ENCODE measurements at regions not wholly inside any gene's neighbourhood (a gene's known extent, or its start where the extent isn't known, plus 50 kb on each side); places are given as distances from the start of the nearest gene placed in this dataset.
"Not testable (repeated sequence)": the region's sequence is repeated elsewhere in the genome, so short reads cannot be mapped to it uniquely, and the experiment has no call there.

- no peak for DNase-seq
Observed at GRCh38 chr2:192827735-192828134, 633.0 kb upstream of the TMEFF2 start.

- DNase-seq: no peak
Observed at GRCh38 chr2:192814376-192814775, 619.6 kb upstream of the TMEFF2 start.

GRCh38 chr2:192813341-192813740 is 618.6 kb upstream of the TMEFF2 start:
- no peak for DNase-seq

GRCh38 chr2:192809173-192809572 is 614.4 kb upstream of the TMEFF2 start:
- DNase-seq: no peak

GRCh38 chr2:192783643-192784042 is 588.9 kb upstream of the TMEFF2 start:
- no peak for DNase-seq

GRCh38 chr2:192775459-192776262 is 580.9 kb upstream of the TMEFF2 start:
- no peak for DNase-seq

GRCh38 chr2:192775011-192775410 is 580.3 kb upstream of the TMEFF2 start:
- no peak for DNase-seq

GRCh38 chr2:192773044-192773443 is 578.3 kb upstream of the TMEFF2 start:
- DNase-seq: no peak

- peak; percentile 41 to 76 for DNase-seq
Observed at GRCh38 chr2:192749611-192750200, 555.0 kb upstream of the TMEFF2 start.

- DNase-seq: peak in 1 of 2 experiments; percentile 11
Observed at GRCh38 chr2:192741889-192742288, 547.2 kb upstream of the TMEFF2 start.

- DNase-seq: no peak
Observed at GRCh38 chr2:192735447-192735846, 540.7 kb upstream of the TMEFF2 start.

GRCh38 chr2:192729369-192729768 is 534.6 kb upstream of the TMEFF2 start:
- peak in 1 of 2 experiments; percentile 16 for DNase-seq

GRCh38 chr2:192725991-192726390 is 531.3 kb upstream of the TMEFF2 start:
- DNase-seq: no peak

GRCh38 chr2:192719629-192720028 is 524.9 kb upstream of the TMEFF2 start:
- no peak for DNase-seq

- DNase-seq: no peak
Observed at GRCh38 chr2:192718340-192718739, 523.6 kb upstream of the TMEFF2 start.

- no peak for DNase-seq
Observed at GRCh38 chr2:192700934-192701333, 506.2 kb upstream of the TMEFF2 start.

- DNase-seq: no peak
Observed at GRCh38 chr2:192697880-192698279, 503.1 kb upstream of the TMEFF2 start.

- DNase-seq: no peak
Observed at GRCh38 chr2:192696857-192697256, 502.1 kb upstream of the TMEFF2 start.

GRCh38 chr2:192687015-192687414 is 492.3 kb upstream of the TMEFF2 start:
- no peak for DNase-seq

GRCh38 chr2:192682511-192682910 is 487.8 kb upstream of the TMEFF2 start:
- not testable (repeated sequence) for DNase-seq

- DNase-seq: no peak
Observed at GRCh38 chr2:192675681-192676080, 480.9 kb upstream of the TMEFF2 start.

GRCh38 chr2:192669505-192670091 is 474.9 kb upstream of the TMEFF2 start:
- no peak for DNase-seq

- not testable (repeated sequence) for DNase-seq
Observed at GRCh38 chr2:192660555-192660954, 465.8 kb upstream of the TMEFF2 start.

GRCh38 chr2:192657362-192657761 is 462.6 kb upstream of the TMEFF2 start:
- DNase-seq: no peak
